ENCODE measurements at regions not wholly inside any gene's neighbourhood (a gene's known extent, or its start where the extent isn't known, plus 50 kb on each side); places are given as distances from the start of the nearest gene placed in this dataset.
"Not testable (repeated sequence)": the region's sequence is repeated elsewhere in the genome, so short reads cannot be mapped to it uniquely, and the experiment has no call there.

- DNase-seq (ENCODE audit: low read depth), result not testable (repeated sequence)
- H3K4me3 ChIP-seq (ENCODE audit: low read depth, low read length), result peak overlapping the region; percentile 35
Observed at GRCh38 chr1:148049115-148049496, 103.0 kb downstream of the NBPF11 start.

DNA sequence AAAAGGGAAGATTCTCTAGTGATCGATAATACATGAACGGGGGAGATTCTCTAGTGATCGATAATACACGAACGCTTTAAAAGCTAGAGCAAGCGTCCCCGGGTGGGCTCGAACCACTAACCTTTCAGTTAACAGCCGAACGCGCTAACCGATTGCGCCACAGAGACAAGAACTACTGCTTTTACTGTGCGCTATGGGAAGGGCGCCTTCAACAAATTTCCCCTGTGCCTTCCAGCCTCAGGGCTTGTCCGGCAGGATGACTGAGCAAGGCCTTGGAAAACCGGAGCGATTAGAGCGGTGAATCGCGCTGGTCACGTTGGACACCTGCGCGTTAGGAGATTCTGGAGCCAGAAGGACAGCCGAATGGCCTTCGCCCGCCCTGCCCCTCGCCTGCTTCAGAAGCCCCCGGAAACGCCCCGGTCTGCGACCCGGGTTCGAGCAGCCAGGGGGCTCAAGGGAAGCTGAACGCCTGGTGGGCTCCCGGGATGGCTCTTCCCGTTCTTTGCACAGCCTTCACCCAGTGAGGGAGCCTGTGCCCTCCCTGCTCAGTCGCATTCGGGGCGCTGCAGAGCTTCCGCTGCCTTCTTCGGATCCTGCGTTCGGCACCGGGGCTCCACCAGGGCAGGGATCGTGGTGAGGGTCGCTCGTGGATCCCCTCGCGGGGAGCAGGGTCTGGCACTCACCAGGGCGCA lies 103.5 kb downstream of the NBPF11 start:
- peak overlapping the region; percentile 35 for H3K4me3 ChIP-seq (ENCODE audit: low read depth, low read length)
- peak; percentile 35 for DNase-seq (ENCODE audit: low read depth)

DNA sequence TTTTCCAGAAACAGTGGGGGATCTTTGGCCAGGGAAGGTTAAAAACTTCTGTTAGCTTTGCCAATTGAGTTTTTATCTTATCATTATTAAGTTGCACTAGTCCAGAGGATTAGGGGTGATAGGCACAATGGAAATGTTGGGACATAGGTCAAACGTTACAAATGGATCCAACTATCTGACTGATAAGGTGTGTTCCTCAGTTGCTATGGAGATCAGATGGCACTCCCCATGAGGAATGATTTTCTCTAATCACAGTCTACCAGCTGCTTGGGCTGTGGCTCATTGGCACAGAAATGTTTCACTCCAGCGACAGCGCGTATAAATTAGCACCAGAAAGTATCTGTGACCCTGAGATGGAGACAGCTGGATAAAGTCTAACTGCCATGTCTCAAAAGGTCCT lies 106.2 kb downstream of the NBPF11 start:
- H3K4me3 ChIP-seq (ENCODE audit: low read depth, low read length); DNase-seq (ENCODE audit: low read depth): not testable (repeated sequence)

DNA sequence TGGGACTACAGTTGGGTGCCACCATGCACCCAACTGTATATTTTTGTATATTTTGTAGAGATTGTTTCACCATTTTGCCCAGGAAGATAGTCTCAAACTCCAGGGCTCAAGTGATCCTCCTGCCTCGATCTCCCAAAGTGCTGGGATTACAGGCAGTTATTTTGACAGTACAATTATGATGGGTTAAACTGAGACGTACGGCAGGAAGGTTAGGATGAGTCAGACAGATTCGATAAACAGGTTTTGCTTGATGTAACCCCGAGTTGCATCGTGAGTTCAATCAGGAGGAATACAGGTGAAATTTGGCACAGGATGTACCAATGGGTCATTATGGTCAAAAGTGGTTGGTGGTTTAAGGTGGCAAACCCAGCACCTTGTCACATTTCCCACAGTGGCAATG lies 107.6 kb downstream of the NBPF11 start:
- DNase-seq (ENCODE audit: low read depth); H3K4me3 ChIP-seq (ENCODE audit: low read depth, low read length): not testable (repeated sequence)
